Activated CD8-positive, alpha-beta T cell treated with anti-CD3 and anti-CD28 coated beads, Interleukin-2, amount 10 ng/mL, durations not matched to agents 7 days and 5 days (primary cell): ENCODE measurements at regions not wholly inside any gene's neighbourhood (a gene's known extent, or its start where the extent isn't known, plus 50 kb on each side); places are given as distances from the start of the nearest gene placed in this dataset.

Experiments used
- ATAC-seq: fragments of 150-1000 bp; cut with Tn5 transposase; one replicate; pipeline ENCODE4 v1.10.0; 2021; ENCODE audit warnings: moderate library complexity
- CTCF ChIA-PET: fragments of 350-600 bp; sonication (Branson Sonifier 250); formaldehyde crosslinking; loops from one replicate; lab custom pipeline; 2021; ENCODE audit warnings: antibody characterized with exemption; lab: Charles Lee
- POLR2A ChIA-PET: fragments of 350-600 bp; sonication (Branson Sonifier 250); formaldehyde crosslinking; loops from one replicate; lab custom pipeline; 2021; ENCODE audit warnings: antibody characterized with exemption; lab: Charles Lee
- DNase-seq: peaks from one replicate; pipeline ENCODE4 v3.0.0-alpha.2; 2020
- H3K27ac Mint-ChIP-seq: one replicate; pipeline ENCODE4 v1.8.0; 2021; ENCODE audit warnings: mild to moderate bottlenecking, mixed read lengths
- H3K27me3 Mint-ChIP-seq: one replicate; pipeline ENCODE4 v1.8.0; 2021; ENCODE audit warnings: low read depth, mixed read lengths
- H3K36me3 Mint-ChIP-seq: one replicate; pipeline ENCODE4 v1.8.0; 2021; ENCODE audit warnings: low read depth, mixed read lengths
- H3K4me1 Mint-ChIP-seq: one replicate; pipeline ENCODE4 v1.8.0; 2021; ENCODE audit warnings: low read depth, mixed read lengths
- H3K4me3 Mint-ChIP-seq: one replicate; pipeline ENCODE4 v1.8.0; 2021; ENCODE audit warnings: mild to moderate bottlenecking, mixed read lengths
- H3K9me3 Mint-ChIP-seq: one replicate; pipeline ENCODE4 v1.8.0; 2022; ENCODE audit warnings: mixed read lengths; ENCODE audit not compliant: insufficient read depth

- ChIA-PET CTCF (no interaction called here), POLR2A (no interaction called here)
- Mint-ChIP-seq H3K27ac (no peak overlapping the region), H3K36me3 (no peaks in the 10 kb centered on the region), H3K27me3 (no peaks in the 10 kb centered on the region), H3K4me3 (no peak overlapping the region), H3K9me3 (peaks cover 5% of the 10 kb centered on the region), H3K4me1 (no peaks in the 10 kb centered on the region)
- DNase-seq = no peak
- ATAC-seq = no peak
These were observed 114.6 kb upstream of the KCNJ15 start for GRCh38 chr21:38142224-38142623.

GRCh38 chr21:38144193-38144592, 112.6 kb upstream of the KCNJ15 start:
- ChIA-PET CTCF (no interaction called here), POLR2A (no interaction called here)
- no peak for DNase-seq
- H3K27ac Mint-ChIP-seq = no peak overlapping the region
- H3K27me3 Mint-ChIP-seq = no peaks in the 10 kb centered on the region
- no peaks in the 10 kb centered on the region for H3K4me1 Mint-ChIP-seq
- no peak for ATAC-seq
- H3K4me3 Mint-ChIP-seq = no peak overlapping the region
- H3K9me3 Mint-ChIP-seq = peaks cover 5% of the 10 kb centered on the region
- no peaks in the 10 kb centered on the region for H3K36me3 Mint-ChIP-seq

GRCh38 chr21:38145104-38145503, 111.7 kb upstream of the KCNJ15 start:
- Mint-ChIP-seq H3K4me1 (no peaks in the 10 kb centered on the region), H3K27ac (no peak overlapping the region), H3K27me3 (peaks cover 2% of the 10 kb centered on the region), H3K36me3 (no peaks in the 10 kb centered on the region), H3K9me3 (peaks cover 5% of the 10 kb centered on the region), H3K4me3 (no peak overlapping the region)
- ChIA-PET CTCF (no interaction called here), POLR2A (no interaction called here)
- ATAC-seq (no peak), DNase-seq (no peak)

- Mint-ChIP-seq H3K27ac (no peak overlapping the region), H3K36me3 (no peaks in the 10 kb centered on the region), H3K27me3 (peaks cover 5% of the 10 kb centered on the region), H3K4me3 (no peak overlapping the region), H3K9me3 (peaks cover 5% of the 10 kb centered on the region), H3K4me1 (no peaks in the 10 kb centered on the region)
- ChIA-PET CTCF (interaction anchor here (0.7 to 1.1 kb wide), 2 partner anchors 12 to 209 kb away, joined by 3 read pairs; no protein-coding TSS in a partner anchor), POLR2A (no interaction called here)
- ATAC-seq (no peak), DNase-seq (no peak)
These were observed 109.4 kb upstream of the KCNJ15 start for GRCh38 chr21:38147391-38147790.

GRCh38 chr21:38148046-38148445, 108.7 kb upstream of the KCNJ15 start:
- ChIA-PET POLR2A (no interaction called here), CTCF (interaction anchor here (1.2 kb wide), 1 partner anchor 11 kb away, joined by 4 read pairs; no protein-coding TSS in a partner anchor)
- H3K9me3 Mint-ChIP-seq = peaks cover 5% of the 10 kb centered on the region
- H3K4me1 Mint-ChIP-seq = no peaks in the 10 kb centered on the region
- ATAC-seq (no peak), DNase-seq (no peak)
- no peaks in the 10 kb centered on the region for H3K36me3 Mint-ChIP-seq
- no peak overlapping the region for H3K27ac Mint-ChIP-seq
- H3K4me3 Mint-ChIP-seq = no peak overlapping the region
- peaks cover 5% of the 10 kb centered on the region for H3K27me3 Mint-ChIP-seq

- H3K27me3 Mint-ChIP-seq = peaks cover 8% of the 10 kb centered on the region
- H3K36me3 Mint-ChIP-seq = no peaks in the 10 kb centered on the region
- H3K9me3 Mint-ChIP-seq = no peaks in the 10 kb centered on the region
- ATAC-seq (no peak), DNase-seq (no peak)
- POLR2A ChIA-PET = no interaction called here
- no peaks in the 10 kb centered on the region for H3K4me1 Mint-ChIP-seq
- H3K4me3 Mint-ChIP-seq = no peak overlapping the region
- no peak overlapping the region for H3K27ac Mint-ChIP-seq
- CTCF ChIA-PET = interaction anchor here (0.9 kb wide), 1 partner anchor 205 kb away, joined by 4 read pairs; no protein-coding TSS in a partner anchor
These were observed 105.7 kb upstream of the KCNJ15 start for GRCh38 chr21:38151021-38151645.

- no peaks in the 10 kb centered on the region for H3K36me3 Mint-ChIP-seq
- H3K27ac Mint-ChIP-seq = no peak overlapping the region
- ChIA-PET CTCF (interaction anchor here (0.9 kb wide), 1 partner anchor 196 kb away, joined by 3 read pairs; no protein-coding TSS in a partner anchor), POLR2A (no interaction called here)
- no peak overlapping the region for H3K4me3 Mint-ChIP-seq
- no peak for ATAC-seq
- no peak for DNase-seq
- H3K27me3 Mint-ChIP-seq = peaks cover 7% of the 10 kb centered on the region
- H3K9me3 Mint-ChIP-seq = no peaks in the 10 kb centered on the region
- H3K4me1 Mint-ChIP-seq = no peaks in the 10 kb centered on the region
These were observed 100.6 kb upstream of the KCNJ15 start for GRCh38 chr21:38156200-38156599.

GRCh38 chr21:38159355-38159754, 97.4 kb upstream of the KCNJ15 start:
- H3K4me1 Mint-ChIP-seq = no peaks in the 10 kb centered on the region
- H3K9me3 Mint-ChIP-seq = no peaks in the 10 kb centered on the region
- ATAC-seq = peak; percentile 51
- CTCF ChIA-PET = interaction anchor here (0.6 to 2.8 kb wide), 13 partner anchors 10 to 1018 kb away, joined by 3 to 24 read pairs (median 3); no protein-coding TSS in a partner anchor
- peaks cover 10% of the 10 kb centered on the region for H3K27me3 Mint-ChIP-seq
- H3K4me3 Mint-ChIP-seq = no peak overlapping the region
- H3K36me3 Mint-ChIP-seq = no peaks in the 10 kb centered on the region
- POLR2A ChIA-PET = no interaction called here
- H3K27ac Mint-ChIP-seq = no peak overlapping the region
- DNase-seq = peak; percentile 66

- no peak overlapping the region for H3K27ac Mint-ChIP-seq
- ATAC-seq (no peak), DNase-seq (no peak)
- ChIA-PET POLR2A (no interaction called here), CTCF (no interaction called here)
- no peaks in the 10 kb centered on the region for H3K36me3 Mint-ChIP-seq
- no peaks in the 10 kb centered on the region for H3K4me1 Mint-ChIP-seq
- peaks cover 5% of the 10 kb centered on the region for H3K27me3 Mint-ChIP-seq
- H3K9me3 Mint-ChIP-seq = no peaks in the 10 kb centered on the region
- H3K4me3 Mint-ChIP-seq = no peak overlapping the region
These were observed 91.2 kb upstream of the KCNJ15 start for GRCh38 chr21:38165466-38166172.

GRCh38 chr21:38166173-38166535, 90.6 kb upstream of the KCNJ15 start:
- ChIA-PET POLR2A (no interaction called here), CTCF (interaction anchor here (1.6 kb wide), 1 partner anchor 186 kb away, joined by 9 read pairs; no protein-coding TSS in a partner anchor)
- Mint-ChIP-seq H3K36me3 (no peaks in the 10 kb centered on the region), H3K27ac (no peak overlapping the region), H3K4me3 (no peak overlapping the region), H3K4me1 (no peaks in the 10 kb centered on the region), H3K27me3 (peaks cover 5% of the 10 kb centered on the region), H3K9me3 (no peaks in the 10 kb centered on the region)
- DNase-seq = no peak
- ATAC-seq = no peak

GRCh38 chr21:38167345-38167744, 89.4 kb upstream of the KCNJ15 start:
- H3K9me3 Mint-ChIP-seq = no peaks in the 10 kb centered on the region
- no peak for ATAC-seq
- no peaks in the 10 kb centered on the region for H3K4me1 Mint-ChIP-seq
- no peak overlapping the region for H3K27ac Mint-ChIP-seq
- no peak for DNase-seq
- H3K4me3 Mint-ChIP-seq = no peak overlapping the region
- POLR2A ChIA-PET = no interaction called here
- peaks cover 5% of the 10 kb centered on the region for H3K27me3 Mint-ChIP-seq
- CTCF ChIA-PET = interaction anchor here (0.6 to 4.3 kb wide), 5 partner anchors 8 to 188 kb away, joined by 3 to 15 read pairs (median 4); no protein-coding TSS in a partner anchor
- no peaks in the 10 kb centered on the region for H3K36me3 Mint-ChIP-seq

GRCh38 chr21:38170283-38170682, 86.5 kb upstream of the KCNJ15 start:
- Mint-ChIP-seq H3K27me3 (no peaks in the 10 kb centered on the region), H3K27ac (no peak overlapping the region)
- CTCF ChIA-PET = interaction anchor here (1.8 to 4.3 kb wide), 2 partner anchors 11 to 182 kb away, joined by 9 to 15 read pairs; no protein-coding TSS in a partner anchor

More at GRCh38 chr21:38170283-38170682, 86.5 kb upstream of the KCNJ15 start:
- DNase-seq (no peak), ATAC-seq (no peak)
- Mint-ChIP-seq H3K9me3 (no peaks in the 10 kb centered on the region), H3K4me3 (no peak overlapping the region), H3K36me3 (no peaks in the 10 kb centered on the region), H3K4me1 (no peaks in the 10 kb centered on the region)
- POLR2A ChIA-PET = no interaction called here
